Esophagus mucosa (tissue), 1 donor: ENCODE measurements at regions not wholly inside any gene's neighbourhood (a gene's known extent, or its start where the extent isn't known, plus 50 kb on each side); places are given as distances from the start of the nearest gene placed in this dataset.
A peak's percentile ranks its signal among the peaks of the same experiment; 100 is the strongest.
"Not testable (repeated sequence)": the region's sequence is repeated elsewhere in the genome, so short reads cannot be mapped to it uniquely, and the experiment has no call there.

Source experiments
- ATAC-seq: fragments of 200-7000 bp; cut with Tn5 transposase; one replicate; pipeline ENCODE4 v1.9.1; 2020
- donor health status: DM: yes; HTN: yes; CAD: no.

- ATAC-seq, result no peak
Measured at GRCh38 chr22:45061332-45061731, 51.5 kb upstream of the PHF21B start.

- ATAC-seq, result no peak
Measured at GRCh38 chr22:45064313-45065278, 54.8 kb upstream of the PHF21B start.

- no peak for ATAC-seq
Measured at GRCh38 chr22:45065726-45066125, 55.9 kb upstream of the PHF21B start.

- ATAC-seq, result no peak
Measured at GRCh38 chr22:45067731-45068130, 57.9 kb upstream of the PHF21B start.

GRCh38 chr22:45069925-45070324, 60.1 kb upstream of the PHF21B start:
- ATAC-seq, result peak; percentile 43

- peak; percentile 15 for ATAC-seq
Measured at GRCh38 chr22:45071618-45072017, 61.8 kb upstream of the PHF21B start.

- ATAC-seq, result peak; percentile 78
Measured at GRCh38 chr22:45072322-45072903, 62.6 kb upstream of the PHF21B start.

GRCh38 chr22:45073064-45073463, 63.3 kb upstream of the PHF21B start:
- no peak for ATAC-seq

- ATAC-seq, result no peak
Measured at GRCh38 chr22:45077286-45077685, 67.5 kb upstream of the PHF21B start.

- no peak for ATAC-seq
Measured at GRCh38 chr22:45077826-45078334, 68.1 kb upstream of the PHF21B start.

- no peak for ATAC-seq
Measured at GRCh38 chr22:45082795-45083194, 73.0 kb upstream of the PHF21B start.

GRCh38 chr22:45083659-45084305, 74.0 kb upstream of the PHF21B start:
- ATAC-seq, result peak; percentile 91

- no peak for ATAC-seq
Measured at GRCh38 chr22:45084400-45084920, 74.7 kb upstream of the PHF21B start.

GRCh38 chr22:45087802-45088201, 75.9 kb upstream of the NUP50 start:
- ATAC-seq, result no peak

- no peak for ATAC-seq
Measured at GRCh38 chr22:45088576-45088975, 75.1 kb upstream of the NUP50 start.

GRCh38 chr22:45090497-45090910, 73.2 kb upstream of the NUP50 start:
- no peak for ATAC-seq

- ATAC-seq, result no peak
Measured at GRCh38 chr22:45091254-45091854, 72.4 kb upstream of the NUP50 start.

- ATAC-seq, result not testable (repeated sequence)
Measured at GRCh38 chr22:45091875-45092274, 71.8 kb upstream of the NUP50 start.

- no peak for ATAC-seq
Measured at GRCh38 chr22:45092644-45093043, 71.1 kb upstream of the NUP50 start.

- peak; percentile 29 for ATAC-seq
Measured at GRCh38 chr22:45093609-45094008, 70.1 kb upstream of the NUP50 start.

GRCh38 chr22:45094081-45094720, 69.5 kb upstream of the NUP50 start:
- no peak for ATAC-seq

GRCh38 chr22:45094825-45095224, 68.9 kb upstream of the NUP50 start:
- ATAC-seq, result no peak
